Lung (tissue), 11 donors: ENCODE measurements at regions not wholly inside any gene's neighbourhood (a gene's known extent, or its start where the extent isn't known, plus 50 kb on each side); places are given as distances from the start of the nearest gene placed in this dataset.

Experiments
- ATAC-seq: fragments of 200-7000 bp; cut with Tn5 transposase; one replicate; pipeline ENCODE4 v1.9.1; 2020; ENCODE audit warnings: moderate number of reproducible peaks; ENCODE audit not compliant: insufficient read depth, low FRiP score
- DNase-seq, 3 donors: peaks; one replicate each; pipeline ENCODE4 v3.0.0-alpha.2; 2013 to 2017
- H3K27ac ChIP-seq, 2 donors: one replicate each; pipeline ENCODE4 v1.5.1; 2013; ENCODE audit warnings: mild to moderate bottlenecking in 2 of 2, moderate library complexity in 2 of 2, control low read depth in 1 of 2, inconsistent platforms in 1 of 2, low read depth in 1 of 2, low read length in 1 of 2
- H3K27me3 ChIP-seq, 3 donors: one replicate each; pipeline ENCODE4 v1.5.1; 2013; ENCODE audit warnings: low read length in 2 of 3; ENCODE audit not compliant: control insufficient read depth in 3 of 3, insufficient read depth in 3 of 3
- H3K36me3 ChIP-seq, 4 donors: one replicate each; pipeline ENCODE4 v1.5.1; 2013; ENCODE audit warnings: low read length in 4 of 4, mild to moderate bottlenecking in 1 of 4, moderate library complexity in 1 of 4; ENCODE audit not compliant: control insufficient read depth in 4 of 4, insufficient read depth in 4 of 4
- H3K4me1 ChIP-seq, 5 donors: one replicate each; pipeline ENCODE4 v1.5.1; 2013; ENCODE audit warnings: low read length in 5 of 5, mild to moderate bottlenecking in 2 of 5, moderate library complexity in 1 of 5; ENCODE audit not compliant: control insufficient read depth in 5 of 5, insufficient read depth in 5 of 5
- H3K4me3 ChIP-seq: one replicate; pipeline ENCODE4 v1.5.1; 2013; ENCODE audit warnings: mild to moderate bottlenecking, control low read depth, moderate library complexity
- H3K9ac ChIP-seq, 2 donors: one replicate each; pipeline ENCODE4 v1.5.1; 2013; ENCODE audit warnings: low read length in 2 of 2, control low read depth in 1 of 2; ENCODE audit not compliant: insufficient read depth in 1 of 2
- H3K9me3 ChIP-seq, 4 donors: one replicate each; pipeline ENCODE4 v1.5.1; 2013; ENCODE audit warnings: low read length in 3 of 4, mild to moderate bottlenecking in 1 of 4, moderate library complexity in 1 of 4; ENCODE audit not compliant: control insufficient read depth in 4 of 4, insufficient read depth in 3 of 4
- WGBS, 2 donors: extraction: QIAGEN DNeasy Blood & Tissue Kit; methylation state at CpG; one replicate each; pipeline ENCODE4 v1.1.7; 2013; 5-methylcytosine and 5-hydroxymethylcytosine counted together
- TF ChIP-seq, protein P1 (sequence below): IDR thresholded peaks from 2 replicates; pipeline ENCODE4 v1.5.1; 2012; ENCODE audit warnings: mild to moderate bottlenecking; ENCODE audit errors: control extremely low read depth, extremely low read depth
- donor health status: control.
- donor health status: control.
- donor health status: Bipolar disorder and iron deficiency.
- donor health status: healthy.
- donor health status: DM: yes; HTN: yes; CAD: no.

DNA sequence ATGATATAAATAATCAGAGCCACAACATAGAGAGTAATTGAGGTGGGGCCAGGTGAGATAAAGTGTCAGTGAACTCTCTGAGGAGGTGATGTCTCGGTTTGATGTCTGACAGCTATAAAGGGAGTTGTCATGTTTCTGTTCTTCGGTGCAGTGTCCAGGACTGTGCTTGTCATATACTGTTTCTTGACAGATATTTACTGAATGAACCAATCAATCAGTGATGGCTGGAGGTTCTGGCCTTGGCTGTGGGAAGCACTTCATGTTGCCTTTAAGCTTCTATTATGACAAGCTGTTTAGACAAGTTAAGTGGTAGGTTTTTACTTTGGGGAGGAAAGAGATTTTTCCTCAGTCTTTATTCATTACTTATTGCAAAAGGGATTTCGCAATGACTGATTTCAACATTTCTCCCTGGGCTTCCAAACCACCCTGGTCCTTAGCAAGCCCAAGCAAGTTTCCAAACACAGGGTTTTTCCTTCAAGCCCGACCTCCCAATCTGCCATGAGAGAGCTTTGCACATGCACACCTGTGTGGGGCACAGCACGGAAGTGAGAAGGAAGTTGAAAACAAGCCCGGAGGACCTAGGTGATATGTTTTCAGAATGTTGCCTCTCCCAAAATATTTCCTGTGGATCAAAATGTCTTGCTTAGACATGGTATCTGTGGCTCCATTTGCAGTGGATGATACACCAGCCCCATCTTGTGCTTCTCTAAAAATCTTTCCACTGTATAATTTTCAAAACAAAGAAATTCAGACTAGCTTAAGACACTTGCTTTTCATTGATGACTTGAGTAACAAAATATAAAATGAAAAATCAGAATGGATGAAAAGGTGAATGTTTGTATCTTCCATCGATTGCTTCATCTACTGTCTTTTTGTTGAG, 567.3 kb upstream of the BTBD3 start:
- H3K27ac ChIP-seq = no peak overlapping the region
- TF ChIP-seq, protein P1, sequence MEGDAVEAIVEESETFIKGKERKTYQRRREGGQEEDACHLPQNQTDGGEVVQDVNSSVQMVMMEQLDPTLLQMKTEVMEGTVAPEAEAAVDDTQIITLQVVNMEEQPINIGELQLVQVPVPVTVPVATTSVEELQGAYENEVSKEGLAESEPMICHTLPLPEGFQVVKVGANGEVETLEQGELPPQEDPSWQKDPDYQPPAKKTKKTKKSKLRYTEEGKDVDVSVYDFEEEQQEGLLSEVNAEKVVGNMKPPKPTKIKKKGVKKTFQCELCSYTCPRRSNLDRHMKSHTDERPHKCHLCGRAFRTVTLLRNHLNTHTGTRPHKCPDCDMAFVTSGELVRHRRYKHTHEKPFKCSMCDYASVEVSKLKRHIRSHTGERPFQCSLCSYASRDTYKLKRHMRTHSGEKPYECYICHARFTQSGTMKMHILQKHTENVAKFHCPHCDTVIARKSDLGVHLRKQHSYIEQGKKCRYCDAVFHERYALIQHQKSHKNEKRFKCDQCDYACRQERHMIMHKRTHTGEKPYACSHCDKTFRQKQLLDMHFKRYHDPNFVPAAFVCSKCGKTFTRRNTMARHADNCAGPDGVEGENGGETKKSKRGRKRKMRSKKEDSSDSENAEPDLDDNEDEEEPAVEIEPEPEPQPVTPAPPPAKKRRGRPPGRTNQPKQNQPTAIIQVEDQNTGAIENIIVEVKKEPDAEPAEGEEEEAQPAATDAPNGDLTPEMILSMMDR = no peak
- no peaks in the 10 kb centered on the region for H3K9me3 ChIP-seq
- H3K27me3 ChIP-seq = no peaks in the 10 kb centered on the region
- no peak for ATAC-seq
- no peak overlapping the region for H3K9ac ChIP-seq
- peak in 2 of 3 donors; percentile 71 to 93 for DNase-seq
- no peak overlapping the region for H3K4me3 ChIP-seq
- no peaks in the 10 kb centered on the region for H3K36me3 ChIP-seq
- WGBS, 2 donors = 51 to 63% methylated on average over 7 of the region's 7 CpGs
- H3K4me1 ChIP-seq = peaks cover 0 to 8% (median 3%) of the 10 kb centered on the region in 5 donors

GRCh38 chr20:11352041-11352440, 565.7 kb upstream of the BTBD3 start:
- Histone ChIP-seq H3K27ac (no peak overlapping the region), H3K27me3 (no peaks in the 10 kb centered on the region), H3K9ac (no peak overlapping the region), H3K4me3 (no peak overlapping the region), H3K36me3 (no peaks in the 10 kb centered on the region), H3K9me3 (no peaks in the 10 kb centered on the region), H3K4me1 (peaks cover 0 to 8% (median 3%) of the 10 kb centered on the region in 5 donors)
- no peak for ATAC-seq
- TF ChIP-seq, protein P1 = no peak
- peak in 1 of 3 donors; percentile 10 for DNase-seq

- H3K4me3 ChIP-seq = no peak overlapping the region
- no peak overlapping the region for H3K9ac ChIP-seq
- H3K36me3 ChIP-seq = no peaks in the 10 kb centered on the region
- TF ChIP-seq, protein P1 = no peak
- 81 to 87% methylated on average over 4 of the region's 4 CpGs for WGBS, 2 donors
- peaks cover 0 to 8% (median 3%) of the 10 kb centered on the region in 5 donors for H3K4me1 ChIP-seq
- no peak overlapping the region for H3K27ac ChIP-seq
- no peaks in the 10 kb centered on the region for H3K27me3 ChIP-seq
- DNase-seq (no peak), ATAC-seq (no peak)
- no peaks in the 10 kb centered on the region for H3K9me3 ChIP-seq
Observed at GRCh38 chr20:11354846-11355245, 562.8 kb upstream of the BTBD3 start.

- peaks cover 0 to 5% (median 2%) of the 10 kb centered on the region in 5 donors for H3K4me1 ChIP-seq
- no peak overlapping the region for H3K9ac ChIP-seq
- no peak for ATAC-seq
- H3K27me3 ChIP-seq = no peaks in the 10 kb centered on the region
- no peaks in the 10 kb centered on the region for H3K9me3 ChIP-seq
- no peak overlapping the region for H3K27ac ChIP-seq
- no peak for DNase-seq
- no peaks in the 10 kb centered on the region for H3K36me3 ChIP-seq
- no peak overlapping the region for H3K4me3 ChIP-seq
- WGBS, 2 donors = 80 to 88% methylated on average over 3 of the region's 3 CpGs
- TF ChIP-seq, protein P1 = no peak
Observed at GRCh38 chr20:11355345-11355744, 562.3 kb upstream of the BTBD3 start.
